Astrocyte of the spinal cord (primary cell): ENCODE measurements at regions not wholly inside any gene's neighbourhood (a gene's known extent, or its start where the extent isn't known, plus 50 kb on each side); places are given as distances from the start of the nearest gene placed in this dataset.

Source experiments
- DNase-seq: peaks from one replicate; pipeline ENCODE4 v3.0.0; 2011; ENCODE audit warnings: low read depth, low spot score
- H3K4me3 ChIP-seq: 2 replicates; pipeline ENCODE4 v1.5.1; 2011; ENCODE audit warnings: low read depth, mild to moderate bottlenecking, low read length, moderate library complexity
- CTCF ChIP-seq: IDR thresholded peaks from 2 replicates; pipeline ENCODE4 v1.5.1; 2012; ENCODE audit warnings: low read depth, mild to moderate bottlenecking, low read length, inconsistent platforms
- in situ Hi-C: cut with HindIII; loops from 2 replicates; pipeline ENCODE4 v1.10.0; 2017; ENCODE audit warnings: low sequenced_read_pairs

- H3K4me3 ChIP-seq = no peak overlapping the region
- TF ChIP-seq CTCF = no peak
- in situ Hi-C loops = no loop called here
- no peak for DNase-seq
Measured at GRCh38 chr2:19826874-19827273, 74.9 kb downstream of the TTC32 start.

GRCh38 chr2:19823507-19823906 lies 78.3 kb downstream of the TTC32 start:
- in situ Hi-C loops = no loop called here
- DNase-seq = no peak
- TF ChIP-seq CTCF = no peak
- no peak overlapping the region for H3K4me3 ChIP-seq

GRCh38 chr2:19819097-19820065 lies 82.4 kb downstream of the TTC32 start:
- peak; percentile 95 for DNase-seq
- H3K4me3 ChIP-seq = no peak overlapping the region
- TF ChIP-seq CTCF = no peak
- in situ Hi-C loops = no loop called here

- no peak overlapping the region for H3K4me3 ChIP-seq
- TF ChIP-seq CTCF = no peak
- in situ Hi-C loops = no loop called here
- no peak for DNase-seq
Measured at GRCh38 chr2:19818543-19818942, 83.2 kb downstream of the TTC32 start.

GRCh38 chr2:19818039-19818438 lies 83.7 kb downstream of the TTC32 start:
- DNase-seq = no peak
- TF ChIP-seq CTCF = no peak
- in situ Hi-C loops = no loop called here
- no peak overlapping the region for H3K4me3 ChIP-seq

GRCh38 chr2:19815746-19816145 lies 86.0 kb downstream of the TTC32 start:
- H3K4me3 ChIP-seq = no peak overlapping the region

More at GRCh38 chr2:19815746-19816145, 86.0 kb downstream of the TTC32 start:
- no peak for TF ChIP-seq CTCF
- in situ Hi-C loops = no loop called here
- no peak for DNase-seq
